GM23338 (cell line): ENCODE measurements at regions not wholly inside any gene's neighbourhood (a gene's known extent, or its start where the extent isn't known, plus 50 kb on each side); places are given as distances from the start of the nearest gene placed in this dataset.
A peak's percentile ranks its signal among the peaks of the same experiment; 100 is the strongest.

Source experiments
- ATAC-seq: fragments of 200-7000 bp; cut with Tn5 transposase; 3 replicates; pipeline ENCODE4 v1.9.1; 2020
- DNase-seq: peaks from one replicate; pipeline ENCODE4 v3.0.0-alpha.2; 2015; ENCODE audit warnings: low spot score
- H2AFZ ChIP-seq: fragments of 200-600 bp; sonication (generic); 2 replicates; pipeline ENCODE4 v1.8.0; 2016; ENCODE audit warnings: antibody characterized with exemption, mild to moderate bottlenecking, moderate library complexity
- H3F3A ChIP-seq: fragments of 200-600 bp; sonication (generic); replicated peaks from 2 replicates; pipeline ENCODE4 v1.8.0; 2017; ENCODE audit warnings: antibody characterized with exemption, mixed run types, low read depth
- H3K27ac ChIP-seq: fragments of 200-600 bp; sonication (generic); 2 replicates; pipeline ENCODE4 v1.6.1; 2016; ENCODE audit warnings: low read depth
- H3K27me3 ChIP-seq: fragments of 200-600 bp; sonication (generic); 2 replicates; pipeline ENCODE4 v1.8.0; 2016; ENCODE audit warnings: mild to moderate bottlenecking, mixed run types, moderate library complexity; ENCODE audit not compliant: insufficient read depth
- H3K36me3 ChIP-seq: fragments of 200-600 bp; sonication (generic); 2 replicates; pipeline ENCODE4 v1.8.0; 2016; ENCODE audit warnings: mild to moderate bottlenecking; ENCODE audit not compliant: insufficient read depth
- H3K4me1 ChIP-seq: fragments of 200-600 bp; sonication (generic); 2 replicates; pipeline ENCODE4 v1.8.0; 2016; ENCODE audit warnings: mild to moderate bottlenecking, moderate library complexity; ENCODE audit not compliant: insufficient read depth
- H3K4me2 ChIP-seq: fragments of 200-600 bp; sonication (generic); 2 replicates; pipeline ENCODE4 v1.7.1; 2017; ENCODE audit warnings: mixed run types
- H3K4me3 ChIP-seq: fragments of 200-600 bp; sonication (generic); 2 replicates; pipeline ENCODE4 v1.6.1; 2016; ENCODE audit warnings: mixed run types
- H3K79me2 ChIP-seq: fragments of 200-600 bp; sonication (generic); replicated peaks from 2 replicates; pipeline ENCODE4 v1.8.0; 2017; ENCODE audit warnings: mild to moderate bottlenecking; ENCODE audit not compliant: insufficient read depth
- H3K9me2 ChIP-seq: fragments of 200-600 bp; sonication (generic); 2 replicates; pipeline ENCODE4 v1.8.0; 2017; ENCODE audit not compliant: insufficient read depth
- H4K20me1 ChIP-seq: fragments of 200-600 bp; sonication (generic); replicated peaks from 2 replicates; pipeline ENCODE4 v1.8.0; 2017; ENCODE audit warnings: mild to moderate bottlenecking; ENCODE audit not compliant: insufficient read depth
- H3K27ac Mint-ChIP-seq: 2 replicates; pipeline ENCODE4 v1.8.0; 2020; ENCODE audit warnings: inconsistent platforms, mild to moderate bottlenecking, moderate library complexity, mixed read lengths
- H3K27me3 Mint-ChIP-seq: 3 replicates; pipeline ENCODE4 v1.8.0; 2022; ENCODE audit warnings: low read depth, mild to moderate bottlenecking, moderate library complexity, mixed read lengths, inconsistent platforms; ENCODE audit not compliant: insufficient read depth, poor library complexity
- H3K36me3 Mint-ChIP-seq: 3 replicates; pipeline ENCODE4 v1.8.0; 2021; ENCODE audit warnings: low read depth, mild to moderate bottlenecking, inconsistent platforms, moderate library complexity, mixed read lengths
- H3K4me1 Mint-ChIP-seq: 3 replicates; pipeline ENCODE4 v1.8.0; 2020; ENCODE audit warnings: mild to moderate bottlenecking, inconsistent platforms, mixed read lengths
- H3K4me3 Mint-ChIP-seq: 3 replicates; pipeline ENCODE4 v1.8.0; 2021; ENCODE audit warnings: moderate library complexity, mild to moderate bottlenecking, inconsistent platforms, mixed read lengths
- H3K9me3 Mint-ChIP-seq: 3 replicates; pipeline ENCODE4 v1.8.0; 2020; ENCODE audit warnings: moderate library complexity, mild to moderate bottlenecking, inconsistent platforms, mixed read lengths
- EZH2 ChIP-seq: fragments of 200-600 bp; sonication (generic); IDR thresholded peaks from one replicate; pipeline ENCODE4 v1.8.0; 2017; ENCODE audit warnings: antibody characterized with exemption, mild to moderate bottlenecking, low read depth; ENCODE audit not compliant: unreplicated experiment
- TF ChIP-seq, protein P1 (sequence below): fragments of 250-450 bp; sonication (Bioruptor Pico); IDR thresholded peaks from 2 replicates; pipeline ENCODE4 v1.5.0; 2020; ENCODE audit warnings: mild to moderate bottlenecking, moderate library complexity
- TF ChIP-seq, protein P2 (sequence below): IDR thresholded peaks from one replicate; pipeline ENCODE4 v1.6.1; 2018; ENCODE audit warnings: antibody characterized with exemption; ENCODE audit not compliant: unreplicated experiment
- TF ChIP-seq, protein P3 (sequence below), 2 experiments: fragments of 200-600 bp in 1 of 2; sonication (generic) in 1 of 2; conservative IDR thresholded peaks; 2 replicates each; pipeline versions ENCODE4 v1.5.1 to v1.6.1; 2016 to 2017; ENCODE audit warnings: antibody characterized with exemption in 2 of 2, low read depth in 2 of 2, mild to moderate bottlenecking in 2 of 2, moderate library complexity in 1 of 2

DNA sequence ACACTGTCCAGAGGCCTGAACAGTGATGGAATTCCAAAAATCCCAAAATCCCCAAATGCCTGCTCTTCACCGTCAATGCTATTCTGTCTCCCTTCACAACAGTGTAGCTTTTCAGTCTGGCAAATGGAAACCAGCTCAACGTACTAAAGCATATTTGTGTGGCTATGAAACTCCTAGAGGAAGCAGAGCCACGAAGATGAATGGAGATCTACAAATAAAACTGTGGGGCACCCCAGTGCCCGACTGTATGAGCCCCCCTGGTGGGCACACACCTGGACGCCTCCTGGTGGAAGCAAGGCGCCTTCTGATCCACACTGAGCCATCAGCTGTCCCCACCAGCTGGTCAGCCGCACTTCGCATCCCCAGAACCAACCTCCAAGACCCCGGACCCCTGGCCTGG, 129.1 kb upstream of the SOD1 start:
- Histone ChIP-seq H3K4me3 (no peak overlapping the region), H3K27ac (no peak overlapping the region), H4K20me1 (no peaks in the 10 kb centered on the region; the same call in 1 of the 2 replicates), H3K4me1 (peaks cover 15% of the 10 kb centered on the region), H3K36me3 (no peaks in the 10 kb centered on the region), H3K9me2 (no peaks in the 10 kb centered on the region), H2AFZ (no peak overlapping the region), H3K27me3 (no peaks in the 10 kb centered on the region), H3K79me2 (peaks cover 41% of the 10 kb centered on the region), H3F3A (no peaks in the 10 kb centered on the region), H3K4me2 (no peak overlapping the region)
- H3K27ac Mint-ChIP-seq: no peak overlapping the region
- TF ChIP-seq, protein P1, sequence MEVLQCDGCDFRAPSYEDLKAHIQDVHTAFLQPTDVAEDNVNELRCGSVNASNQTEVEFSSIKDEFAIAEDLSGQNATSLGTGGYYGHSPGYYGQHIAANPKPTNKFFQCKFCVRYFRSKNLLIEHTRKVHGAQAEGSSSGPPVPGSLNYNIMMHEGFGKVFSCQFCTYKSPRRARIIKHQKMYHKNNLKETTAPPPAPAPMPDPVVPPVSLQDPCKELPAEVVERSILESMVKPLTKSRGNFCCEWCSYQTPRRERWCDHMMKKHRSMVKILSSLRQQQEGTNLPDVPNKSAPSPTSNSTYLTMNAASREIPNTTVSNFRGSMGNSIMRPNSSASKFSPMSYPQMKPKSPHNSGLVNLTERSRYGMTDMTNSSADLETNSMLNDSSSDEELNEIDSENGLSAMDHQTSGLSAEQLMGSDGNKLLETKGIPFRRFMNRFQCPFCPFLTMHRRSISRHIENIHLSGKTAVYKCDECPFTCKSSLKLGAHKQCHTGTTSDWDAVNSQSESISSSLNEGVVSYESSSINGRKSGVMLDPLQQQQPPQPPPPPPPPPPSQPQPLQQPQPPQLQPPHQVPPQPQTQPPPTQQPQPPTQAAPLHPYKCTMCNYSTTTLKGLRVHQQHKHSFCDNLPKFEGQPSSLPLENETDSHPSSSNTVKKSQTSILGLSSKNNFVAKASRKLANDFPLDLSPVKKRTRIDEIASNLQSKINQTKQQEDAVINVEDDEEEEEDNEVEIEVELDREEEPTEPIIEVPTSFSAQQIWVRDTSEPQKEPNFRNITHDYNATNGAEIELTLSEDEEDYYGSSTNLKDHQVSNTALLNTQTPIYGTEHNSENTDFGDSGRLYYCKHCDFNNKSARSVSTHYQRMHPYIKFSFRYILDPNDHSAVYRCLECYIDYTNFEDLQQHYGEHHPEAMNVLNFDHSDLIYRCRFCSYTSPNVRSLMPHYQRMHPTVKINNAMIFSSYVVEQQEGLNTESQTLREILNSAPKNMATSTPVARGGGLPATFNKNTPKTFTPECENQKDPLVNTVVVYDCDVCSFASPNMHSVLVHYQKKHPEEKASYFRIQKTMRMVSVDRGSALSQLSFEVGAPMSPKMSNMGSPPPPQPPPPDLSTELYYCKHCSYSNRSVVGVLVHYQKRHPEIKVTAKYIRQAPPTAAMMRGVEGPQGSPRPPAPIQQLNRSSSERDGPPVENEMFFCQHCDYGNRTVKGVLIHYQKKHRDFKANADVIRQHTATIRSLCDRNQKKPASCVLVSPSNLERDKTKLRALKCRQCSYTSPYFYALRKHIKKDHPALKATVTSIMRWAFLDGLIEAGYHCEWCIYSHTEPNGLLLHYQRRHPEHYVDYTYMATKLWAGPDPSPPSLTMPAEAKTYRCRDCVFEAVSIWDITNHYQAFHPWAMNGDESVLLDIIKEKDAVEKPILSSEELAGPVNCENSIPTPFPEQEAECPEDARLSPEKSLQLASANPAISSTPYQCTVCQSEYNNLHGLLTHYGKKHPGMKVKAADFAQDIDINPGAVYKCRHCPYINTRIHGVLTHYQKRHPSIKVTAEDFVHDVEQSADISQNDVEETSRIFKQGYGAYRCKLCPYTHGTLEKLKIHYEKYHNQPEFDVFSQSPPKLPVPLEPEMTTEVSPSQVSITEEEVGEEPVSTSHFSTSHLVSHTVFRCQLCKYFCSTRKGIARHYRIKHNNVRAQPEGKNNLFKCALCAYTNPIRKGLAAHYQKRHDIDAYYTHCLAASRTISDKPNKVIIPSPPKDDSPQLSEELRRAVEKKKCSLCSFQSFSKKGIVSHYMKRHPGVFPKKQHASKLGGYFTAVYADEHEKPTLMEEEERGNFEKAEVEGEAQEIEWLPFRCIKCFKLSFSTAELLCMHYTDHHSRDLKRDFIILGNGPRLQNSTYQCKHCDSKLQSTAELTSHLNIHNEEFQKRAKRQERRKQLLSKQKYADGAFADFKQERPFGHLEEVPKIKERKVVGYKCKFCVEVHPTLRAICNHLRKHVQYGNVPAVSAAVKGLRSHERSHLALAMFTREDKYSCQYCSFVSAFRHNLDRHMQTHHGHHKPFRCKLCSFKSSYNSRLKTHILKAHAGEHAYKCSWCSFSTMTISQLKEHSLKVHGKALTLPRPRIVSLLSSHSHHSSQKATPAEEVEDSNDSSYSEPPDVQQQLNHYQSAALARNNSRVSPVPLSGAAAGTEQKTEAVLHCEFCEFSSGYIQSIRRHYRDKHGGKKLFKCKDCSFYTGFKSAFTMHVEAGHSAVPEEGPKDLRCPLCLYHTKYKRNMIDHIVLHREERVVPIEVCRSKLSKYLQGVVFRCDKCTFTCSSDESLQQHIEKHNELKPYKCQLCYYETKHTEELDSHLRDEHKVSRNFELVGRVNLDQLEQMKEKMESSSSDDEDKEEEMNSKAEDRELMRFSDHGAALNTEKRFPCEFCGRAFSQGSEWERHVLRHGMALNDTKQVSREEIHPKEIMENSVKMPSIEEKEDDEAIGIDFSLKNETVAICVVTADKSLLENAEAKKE: no peak
- TF ChIP-seq EZH2: no peak
- TF ChIP-seq, protein P2, sequence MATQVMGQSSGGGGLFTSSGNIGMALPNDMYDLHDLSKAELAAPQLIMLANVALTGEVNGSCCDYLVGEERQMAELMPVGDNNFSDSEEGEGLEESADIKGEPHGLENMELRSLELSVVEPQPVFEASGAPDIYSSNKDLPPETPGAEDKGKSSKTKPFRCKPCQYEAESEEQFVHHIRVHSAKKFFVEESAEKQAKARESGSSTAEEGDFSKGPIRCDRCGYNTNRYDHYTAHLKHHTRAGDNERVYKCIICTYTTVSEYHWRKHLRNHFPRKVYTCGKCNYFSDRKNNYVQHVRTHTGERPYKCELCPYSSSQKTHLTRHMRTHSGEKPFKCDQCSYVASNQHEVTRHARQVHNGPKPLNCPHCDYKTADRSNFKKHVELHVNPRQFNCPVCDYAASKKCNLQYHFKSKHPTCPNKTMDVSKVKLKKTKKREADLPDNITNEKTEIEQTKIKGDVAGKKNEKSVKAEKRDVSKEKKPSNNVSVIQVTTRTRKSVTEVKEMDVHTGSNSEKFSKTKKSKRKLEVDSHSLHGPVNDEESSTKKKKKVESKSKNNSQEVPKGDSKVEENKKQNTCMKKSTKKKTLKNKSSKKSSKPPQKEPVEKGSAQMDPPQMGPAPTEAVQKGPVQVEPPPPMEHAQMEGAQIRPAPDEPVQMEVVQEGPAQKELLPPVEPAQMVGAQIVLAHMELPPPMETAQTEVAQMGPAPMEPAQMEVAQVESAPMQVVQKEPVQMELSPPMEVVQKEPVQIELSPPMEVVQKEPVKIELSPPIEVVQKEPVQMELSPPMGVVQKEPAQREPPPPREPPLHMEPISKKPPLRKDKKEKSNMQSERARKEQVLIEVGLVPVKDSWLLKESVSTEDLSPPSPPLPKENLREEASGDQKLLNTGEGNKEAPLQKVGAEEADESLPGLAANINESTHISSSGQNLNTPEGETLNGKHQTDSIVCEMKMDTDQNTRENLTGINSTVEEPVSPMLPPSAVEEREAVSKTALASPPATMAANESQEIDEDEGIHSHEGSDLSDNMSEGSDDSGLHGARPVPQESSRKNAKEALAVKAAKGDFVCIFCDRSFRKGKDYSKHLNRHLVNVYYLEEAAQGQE: no peak
- TF ChIP-seq, protein P3, sequence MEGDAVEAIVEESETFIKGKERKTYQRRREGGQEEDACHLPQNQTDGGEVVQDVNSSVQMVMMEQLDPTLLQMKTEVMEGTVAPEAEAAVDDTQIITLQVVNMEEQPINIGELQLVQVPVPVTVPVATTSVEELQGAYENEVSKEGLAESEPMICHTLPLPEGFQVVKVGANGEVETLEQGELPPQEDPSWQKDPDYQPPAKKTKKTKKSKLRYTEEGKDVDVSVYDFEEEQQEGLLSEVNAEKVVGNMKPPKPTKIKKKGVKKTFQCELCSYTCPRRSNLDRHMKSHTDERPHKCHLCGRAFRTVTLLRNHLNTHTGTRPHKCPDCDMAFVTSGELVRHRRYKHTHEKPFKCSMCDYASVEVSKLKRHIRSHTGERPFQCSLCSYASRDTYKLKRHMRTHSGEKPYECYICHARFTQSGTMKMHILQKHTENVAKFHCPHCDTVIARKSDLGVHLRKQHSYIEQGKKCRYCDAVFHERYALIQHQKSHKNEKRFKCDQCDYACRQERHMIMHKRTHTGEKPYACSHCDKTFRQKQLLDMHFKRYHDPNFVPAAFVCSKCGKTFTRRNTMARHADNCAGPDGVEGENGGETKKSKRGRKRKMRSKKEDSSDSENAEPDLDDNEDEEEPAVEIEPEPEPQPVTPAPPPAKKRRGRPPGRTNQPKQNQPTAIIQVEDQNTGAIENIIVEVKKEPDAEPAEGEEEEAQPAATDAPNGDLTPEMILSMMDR (conservative IDR thresholded peaks at IDR 0.05; ENCODE audit: low read depth in 2 of 2): peak in 1 of 2 experiments; percentile 32; a peak in 1 of 4 replicates
- peaks cover 5% of the 10 kb centered on the region for H3K27me3 Mint-ChIP-seq
- peaks cover 39% of the 10 kb centered on the region for H3K4me1 Mint-ChIP-seq
- H3K36me3 Mint-ChIP-seq: no peaks in the 10 kb centered on the region
- ATAC-seq (no peak), DNase-seq (no peak)
- H3K4me3 Mint-ChIP-seq: no peak overlapping the region
- H3K9me3 Mint-ChIP-seq: no peaks in the 10 kb centered on the region
